HUES48 (cell line): ENCODE measurements at regions not wholly inside any gene's neighbourhood (a gene's known extent, or its start where the extent isn't known, plus 50 kb on each side); places are given as distances from the start of the nearest gene placed in this dataset.

Experiments
- H3K27ac ChIP-seq: one replicate; pipeline ENCODE4 v1.7.0; 2013; ENCODE audit warnings: low read depth, low read length, inconsistent platforms
- H3K27me3 ChIP-seq: 2 replicates; pipeline ENCODE4 v1.6.1; 2013; ENCODE audit warnings: mild to moderate bottlenecking, low read length; ENCODE audit not compliant: control insufficient read depth, insufficient read depth
- H3K36me3 ChIP-seq: 2 replicates; pipeline ENCODE4 v1.6.1; 2013; ENCODE audit warnings: low read length; ENCODE audit not compliant: control insufficient read depth, insufficient read depth
- H3K4me1 ChIP-seq: 2 replicates; pipeline ENCODE4 v1.6.1; 2013; ENCODE audit warnings: mild to moderate bottlenecking, low read length; ENCODE audit not compliant: control insufficient read depth, insufficient read depth
- H3K4me3 ChIP-seq: 2 replicates; pipeline ENCODE4 v1.5.1; 2013; ENCODE audit warnings: mild to moderate bottlenecking, low read depth, low read length
- H3K9ac ChIP-seq: 2 replicates; pipeline ENCODE4 v1.6.1; 2013; ENCODE audit warnings: mild to moderate bottlenecking, low read depth, low read length, moderate library complexity
- H3K9me3 ChIP-seq: 2 replicates; pipeline ENCODE4 v1.6.1; 2013; ENCODE audit warnings: low read length; ENCODE audit not compliant: control insufficient read depth, insufficient read depth

GRCh38 chr9:87447547-87448432 is 49.9 kb upstream of the DAPK1 start:
- Histone ChIP-seq H3K36me3 (no peaks in the 10 kb centered on the region), H3K27ac (no peak overlapping the region), H3K9me3 (no peaks in the 10 kb centered on the region), H3K9ac (no peak overlapping the region), H3K4me3 (no peak overlapping the region), H3K27me3 (no peaks in the 10 kb centered on the region), H3K4me1 (peaks cover 4% of the 10 kb centered on the region; the same call in 1 of the 2 replicates)
